HG02884 (cell line): ENCODE measurements at regions not wholly inside any gene's neighbourhood (a gene's known extent, or its start where the extent isn't known, plus 50 kb on each side); places are given as distances from the start of the nearest gene placed in this dataset.

ENCODE experiments used
- ATAC-seq: cut with Tn5 transposase; IDR thresholded peaks from one replicate; pipeline ENCODE4 v1.9.1; 2021; ENCODE audit warnings: mild to moderate bottlenecking, moderate library complexity; ENCODE audit not compliant: unreplicated experiment

DNA sequence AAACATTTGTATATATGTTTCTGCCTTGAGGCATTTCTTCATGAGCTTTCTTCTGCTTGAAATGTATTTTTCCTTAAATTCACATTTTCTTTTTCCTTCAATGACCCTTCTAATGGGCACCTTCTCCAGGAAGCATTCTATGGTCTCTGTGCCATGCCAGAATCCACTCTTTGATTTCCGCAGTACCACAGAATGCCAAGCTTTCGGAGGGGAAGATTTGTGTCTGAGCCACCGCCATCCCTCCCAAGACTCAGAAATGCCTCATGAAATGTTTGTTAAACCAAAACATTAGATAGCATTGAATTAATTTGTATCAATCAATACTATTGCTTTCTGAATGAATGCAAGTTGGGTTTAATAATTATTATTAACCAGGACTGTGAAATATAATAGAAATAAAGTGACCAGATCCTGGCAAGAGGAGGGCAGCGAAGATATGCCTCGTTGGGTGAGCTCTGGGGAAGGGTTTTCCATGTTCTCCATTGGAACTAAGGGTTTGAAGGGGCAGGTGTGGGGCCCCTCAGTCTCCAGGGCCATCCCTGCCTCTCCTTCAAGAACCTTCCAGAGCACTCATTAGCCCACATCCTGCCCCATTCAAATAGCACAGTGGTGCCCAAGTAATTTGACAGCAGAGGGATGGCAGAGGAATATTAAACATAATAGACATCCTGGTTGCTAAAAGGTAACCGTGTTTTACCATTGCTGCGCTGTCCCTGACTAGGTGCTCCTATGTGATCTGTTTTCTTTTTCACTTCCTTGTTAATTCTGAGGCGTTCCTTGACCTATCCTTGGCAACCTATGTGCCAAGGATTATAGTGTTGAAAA, 189.6 kb downstream of the MYCN start:
- no peak for ATAC-seq

DNA sequence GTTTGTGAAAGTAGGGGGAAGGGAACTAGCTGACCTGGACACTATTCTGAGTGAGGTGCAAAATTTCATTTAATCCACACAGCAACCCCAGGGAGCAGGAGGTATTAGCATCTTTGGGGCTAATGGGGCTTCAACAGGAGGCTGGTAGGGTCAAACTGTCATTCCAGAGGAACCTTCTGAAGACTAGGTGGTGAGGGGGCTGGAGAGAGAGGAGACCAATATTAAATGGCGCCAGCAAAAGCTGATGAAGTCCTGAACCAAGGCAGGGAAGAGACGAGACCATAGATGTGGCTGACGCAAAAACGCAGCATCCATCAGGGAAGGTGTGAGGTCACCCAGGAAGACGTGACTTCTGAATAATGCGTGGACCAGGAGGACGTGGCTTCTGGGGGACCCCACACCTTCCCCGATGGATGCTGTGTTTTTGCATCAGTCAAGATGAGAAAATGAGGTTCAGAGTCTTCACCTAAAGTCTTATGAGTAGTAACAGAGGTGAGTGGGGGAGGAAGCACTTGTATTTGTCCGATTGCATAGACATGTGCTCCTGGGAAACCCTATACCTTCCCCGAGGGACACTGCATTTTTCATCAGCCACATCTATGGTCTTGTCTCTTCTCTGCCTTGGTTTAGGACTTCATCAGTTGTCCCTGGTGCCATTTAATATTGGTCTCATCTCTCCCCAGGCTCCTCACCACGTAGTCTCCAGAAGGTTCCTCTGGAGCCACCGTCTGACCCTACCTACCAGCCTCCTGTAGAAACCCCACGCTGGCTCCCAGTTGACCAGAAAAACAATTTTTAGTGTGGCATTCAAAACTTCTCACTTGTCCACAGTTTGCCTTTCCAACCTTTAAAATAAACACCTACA, 188.6 kb downstream of the MYCN start:
- ATAC-seq, result no peak

GRCh38 chr2:16127958-16128357, 187.6 kb downstream of the MYCN start:
- ATAC-seq, result no peak

DNA sequence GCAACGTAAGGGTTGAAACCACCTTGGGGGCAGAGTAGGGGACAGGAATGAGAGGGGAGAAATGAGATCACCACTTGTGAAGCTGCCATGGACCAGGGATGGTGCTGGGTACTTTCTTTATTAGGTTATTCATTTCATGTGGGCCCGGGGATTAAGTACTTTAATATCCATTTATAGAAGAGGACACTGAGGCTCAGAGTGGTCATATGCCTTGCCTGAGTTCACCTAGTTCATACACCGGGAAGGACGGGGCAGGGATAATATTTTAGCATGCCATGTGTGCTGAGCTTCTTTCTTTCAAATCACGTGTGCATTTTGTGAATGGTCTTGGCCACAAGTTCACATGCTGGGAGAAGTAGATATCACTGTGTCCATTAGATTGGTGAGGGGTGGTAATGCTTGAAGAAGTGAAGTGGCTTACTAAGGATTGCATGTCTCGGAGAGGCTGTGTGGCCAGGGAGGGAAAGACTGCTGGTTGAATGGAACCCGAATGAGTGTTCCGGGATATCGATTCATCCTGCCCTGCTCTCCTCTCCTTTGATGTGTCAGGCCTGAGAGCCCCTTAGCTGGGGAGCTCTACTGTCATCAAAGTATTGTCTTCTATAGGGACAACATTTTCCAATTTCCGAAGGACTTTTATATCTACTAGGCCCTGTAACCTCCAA, 187.1 kb downstream of the MYCN start:
- ATAC-seq, result no peak

GRCh38 chr2:16126517-16127275, 186.3 kb downstream of the MYCN start:
- no peak for ATAC-seq

- no peak for ATAC-seq
Measured at GRCh38 chr2:16125614-16126516, 185.5 kb downstream of the MYCN start.

GRCh38 chr2:16124881-16125613, 184.7 kb downstream of the MYCN start:
- ATAC-seq, result no peak

DNA sequence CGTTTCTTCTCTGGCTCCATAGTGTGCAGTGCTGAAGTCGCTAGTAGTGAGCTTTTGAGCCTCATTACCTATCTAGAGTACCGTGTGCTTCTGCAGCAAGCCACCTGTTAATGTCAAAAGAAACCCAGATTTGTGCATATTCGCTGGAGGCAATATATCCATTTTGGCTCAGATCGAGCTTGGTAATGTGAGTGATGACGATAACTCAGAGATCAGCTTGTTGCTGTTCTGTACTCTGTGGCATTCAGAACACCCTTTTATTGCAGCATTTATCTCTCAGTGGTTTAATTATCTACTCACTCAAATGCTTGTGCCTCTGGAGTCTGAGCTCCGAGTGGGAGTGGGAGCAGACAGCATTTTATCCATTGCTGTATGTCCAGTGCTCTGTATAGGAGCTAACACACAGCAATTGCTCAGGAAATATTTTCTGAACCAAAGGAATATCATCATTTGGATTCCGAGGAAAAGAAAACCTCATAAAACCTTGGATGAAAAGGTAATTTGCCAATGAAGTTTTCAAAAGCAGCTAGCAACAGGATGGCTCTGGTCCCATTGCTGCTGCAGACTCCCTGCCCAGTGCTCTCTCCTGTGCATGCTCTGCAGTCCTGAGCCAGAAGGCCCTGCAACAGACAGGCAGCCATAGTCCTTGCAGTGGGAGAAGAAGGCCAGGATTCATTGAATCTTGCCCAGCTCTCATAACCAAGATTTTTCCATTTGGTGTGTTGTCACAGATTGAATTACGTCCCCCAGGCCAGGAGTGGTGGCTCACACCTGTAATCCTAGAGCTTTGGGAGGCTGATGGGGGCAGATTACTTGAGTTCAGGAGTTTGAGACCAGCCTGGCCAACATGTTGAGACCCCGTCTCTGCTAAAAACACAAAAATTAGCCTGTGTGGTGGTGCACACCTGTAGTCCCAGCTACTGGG, 183.8 kb downstream of the MYCN start:
- ATAC-seq, result no peak

GRCh38 chr2:16123421-16123820, 183.1 kb downstream of the MYCN start:
- ATAC-seq, result no peak

DNA sequence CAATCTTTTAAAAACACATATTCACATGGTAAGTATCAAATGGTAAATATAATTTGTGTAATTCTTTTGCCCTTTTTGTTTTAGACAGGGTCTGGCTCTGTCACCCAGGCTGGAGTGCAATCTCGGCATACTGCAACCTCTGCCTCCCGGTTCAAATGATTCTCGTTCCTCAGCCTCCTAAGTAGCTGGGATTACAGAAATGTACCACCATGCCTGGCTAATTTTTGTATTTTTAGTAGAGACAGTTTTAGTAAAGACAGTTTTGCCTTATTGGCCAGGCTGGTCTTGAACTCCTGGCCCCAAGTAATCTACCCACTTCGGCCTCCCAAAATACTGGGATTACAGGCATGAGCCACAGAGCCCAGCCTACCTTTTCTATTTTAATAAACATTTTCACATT, 182.2 kb downstream of the MYCN start:
- ATAC-seq, result no peak

DNA sequence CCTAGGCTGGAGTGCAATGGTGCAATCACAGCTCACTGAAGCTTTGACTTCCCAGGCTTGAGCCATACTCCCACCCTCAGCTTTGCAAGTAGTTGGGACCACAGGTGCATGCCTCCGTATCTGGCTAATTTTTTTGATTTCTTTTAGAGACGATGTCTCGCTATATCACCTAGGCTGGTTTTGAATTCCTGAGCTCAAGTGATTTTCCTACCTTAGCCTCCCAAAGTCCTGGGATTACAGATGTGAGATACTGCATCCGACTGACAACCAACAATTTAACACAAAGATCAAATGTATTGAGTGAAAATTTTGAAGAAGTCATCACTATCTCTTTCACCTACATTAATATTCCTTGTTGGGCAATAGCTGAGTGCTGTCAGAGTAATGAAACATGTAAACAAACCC, 181.6 kb downstream of the MYCN start:
- ATAC-seq, result no peak

DNA sequence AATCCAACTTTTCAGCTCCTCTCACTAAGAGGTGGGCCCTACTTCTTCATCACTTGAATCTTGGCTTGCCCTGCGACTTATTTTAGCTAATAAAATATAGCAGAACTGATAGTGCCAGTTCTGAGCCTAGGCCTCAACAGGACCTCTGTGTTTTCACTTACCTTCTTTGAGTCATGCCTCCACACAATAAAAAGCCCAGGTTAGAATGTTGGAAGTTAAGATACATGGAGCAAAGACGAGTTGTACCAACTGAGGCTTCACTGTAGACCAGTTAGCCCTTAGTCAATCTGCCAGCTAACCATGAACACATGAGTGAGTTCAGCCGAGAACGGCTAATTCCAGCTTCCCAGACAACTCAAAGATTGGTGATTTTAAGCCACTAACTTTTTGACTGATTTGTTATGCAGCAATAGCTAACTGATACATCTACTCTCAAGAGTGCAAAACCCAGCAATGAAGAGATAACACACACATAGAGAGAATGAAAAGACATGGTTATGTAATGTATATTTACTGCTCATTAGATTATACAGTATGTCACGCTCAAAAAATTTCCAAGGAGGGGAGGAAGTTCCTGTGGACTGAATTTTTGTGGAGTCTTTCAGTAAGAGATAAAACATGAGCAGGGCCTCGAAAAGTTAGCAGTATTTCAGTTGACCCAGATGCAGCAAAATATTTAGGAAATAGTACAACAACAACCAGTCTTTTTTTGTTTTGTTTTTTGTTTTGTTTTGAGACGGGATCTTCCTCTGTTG, 181.1 kb downstream of the MYCN start:
- ATAC-seq, result no peak

DNA sequence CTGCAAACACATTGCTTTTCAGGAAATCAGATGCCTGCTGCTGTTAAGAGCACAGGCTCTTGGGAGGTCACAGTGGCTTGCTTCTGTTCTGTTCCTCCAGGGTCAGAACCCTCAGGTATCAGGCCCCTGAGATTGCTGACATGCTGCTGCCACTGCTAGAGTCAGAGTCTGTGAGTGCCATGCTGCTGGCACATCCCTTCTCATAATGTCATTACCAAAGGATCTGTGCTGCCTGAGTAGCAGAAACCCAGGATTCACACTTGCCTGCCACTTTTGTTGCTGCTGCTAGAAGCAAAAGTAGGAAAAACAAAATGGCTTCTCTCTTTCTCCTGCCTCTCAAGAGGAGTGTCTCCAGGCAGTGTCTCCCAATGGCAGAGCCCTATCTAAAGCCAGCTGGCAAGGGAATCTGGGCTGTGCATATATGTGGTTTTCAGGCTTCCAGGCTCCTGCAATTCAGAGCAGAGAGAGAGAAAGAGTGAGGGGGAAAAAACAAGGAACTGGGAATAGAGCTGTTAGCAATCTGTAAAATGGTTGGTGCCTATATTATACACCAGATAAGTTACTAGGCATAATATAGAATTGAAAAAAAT, 180.3 kb downstream of the MYCN start:
- no peak for ATAC-seq

DNA sequence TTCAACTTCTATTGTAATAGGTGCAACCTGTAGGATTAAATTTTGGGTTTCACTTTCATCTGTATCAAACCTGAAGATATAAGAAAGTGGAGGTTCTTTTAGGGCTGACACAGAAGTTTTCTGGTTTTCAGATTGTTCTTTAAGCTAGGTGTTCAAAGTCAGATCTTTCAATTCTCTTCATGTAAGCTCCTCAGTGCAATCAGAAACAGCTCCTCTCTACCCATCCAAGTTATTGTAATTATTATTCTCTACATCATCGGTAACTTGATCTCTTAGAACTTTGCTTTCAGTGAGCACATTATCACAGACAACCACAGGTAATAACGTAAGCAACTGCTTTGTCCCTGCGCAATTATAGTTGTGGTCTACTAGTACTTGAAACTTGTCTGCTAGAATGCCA, 179.4 kb downstream of the MYCN start:
- ATAC-seq, result no peak

DNA sequence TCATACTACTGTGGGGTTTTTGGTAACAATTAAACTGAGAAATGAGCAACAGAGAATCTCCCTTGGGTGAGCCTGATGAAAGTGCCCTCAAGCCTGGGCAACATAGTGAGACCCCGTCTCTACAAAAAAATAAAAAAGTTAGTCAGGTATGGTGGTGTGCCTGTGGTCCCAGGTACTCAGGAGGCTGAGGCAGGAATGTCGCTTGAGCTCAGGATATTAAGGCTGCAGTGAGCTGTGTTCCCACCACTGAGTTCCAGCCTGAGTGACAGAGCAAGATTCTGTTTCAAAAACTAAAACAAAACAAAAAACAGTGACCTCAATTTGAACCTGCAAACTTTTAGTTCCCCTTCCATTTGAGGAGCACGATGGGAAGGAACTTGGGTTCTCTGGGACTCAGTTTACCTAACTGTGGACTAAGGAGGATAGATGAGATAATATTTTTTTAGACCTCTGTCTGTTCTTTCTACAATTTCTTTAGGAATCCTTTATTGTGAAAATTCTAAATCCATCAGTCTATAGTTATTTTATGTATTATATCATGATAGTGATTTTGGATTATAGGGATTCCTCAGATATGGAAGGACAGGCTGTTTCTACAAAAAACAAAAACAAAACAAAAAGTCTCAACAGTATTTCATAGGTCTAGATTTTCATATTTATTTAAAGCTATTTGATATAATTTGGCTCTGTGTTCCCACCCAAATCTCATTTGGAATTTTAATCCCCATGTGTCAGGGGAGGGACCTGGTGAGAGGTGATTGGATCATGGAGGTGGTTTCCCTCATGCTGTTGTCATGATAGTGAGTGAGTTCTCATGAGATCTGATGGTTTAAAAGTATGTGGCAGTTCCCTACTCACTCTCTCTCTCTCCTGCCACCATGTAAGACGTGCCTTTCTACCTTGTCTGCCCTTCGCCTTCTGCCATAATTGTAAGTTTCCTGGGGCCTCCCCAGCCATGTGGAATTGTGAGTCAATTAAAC, 178.6 kb downstream of the MYCN start:
- ATAC-seq, result no peak
